ENCODE measurements at regions not wholly inside any gene's neighbourhood (a gene's known extent, or its start where the extent isn't known, plus 50 kb on each side); places are given as distances from the start of the nearest gene placed in this dataset.

GRCh38 chr18:30288662-30289414 lies 753.7 kb downstream of the DSC3 start:
- TF ChIP-seq CTCF (IDR thresholded peaks at IDR 0.05) (no peak), POLR2A (IDR thresholded peaks at IDR 0.05) (no peak)

Data from body of pancreas (tissue), 4 donors.